ENCODE measurements at regions not wholly inside any gene's neighbourhood (a gene's known extent, or its start where the extent isn't known, plus 50 kb on each side); places are given as distances from the start of the nearest gene placed in this dataset.

DNA sequence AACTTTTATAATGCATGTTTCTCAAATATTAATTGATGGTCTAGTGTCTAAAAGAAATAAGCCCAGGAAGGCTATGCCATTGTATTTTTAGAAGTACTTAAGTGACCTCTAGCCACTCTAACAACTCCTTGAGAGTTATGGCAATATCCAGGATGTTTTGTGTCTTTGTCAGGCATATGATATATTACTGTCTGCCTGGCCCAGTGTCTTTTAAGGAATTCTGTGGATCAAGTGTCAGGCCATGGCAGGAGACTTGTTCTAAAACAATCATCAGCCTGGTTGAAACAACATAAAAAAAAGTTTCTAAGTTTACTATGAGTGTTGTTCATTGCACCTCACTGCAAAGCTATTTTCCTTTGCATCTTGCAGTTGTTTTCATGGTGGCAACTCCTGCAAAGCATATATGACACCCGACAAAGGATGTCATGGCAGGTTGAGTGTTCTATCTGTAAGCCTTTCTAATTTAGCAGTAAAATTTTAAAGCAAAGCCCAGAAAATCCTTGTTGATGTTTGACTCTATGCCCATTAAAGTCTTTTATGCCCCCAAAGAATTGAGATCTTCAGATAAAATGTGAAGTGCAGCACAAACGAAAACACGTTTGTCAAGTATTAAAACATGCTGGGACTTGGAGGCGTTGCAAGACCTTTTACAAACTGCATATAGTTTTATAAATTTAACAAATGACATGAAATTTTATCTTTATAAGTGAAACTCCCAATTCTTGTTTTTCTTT lies 89.5 kb upstream of the SLC38A2 start:
- TF ChIP-seq POLR2AphosphoS5 (IDR thresholded peaks at IDR 0.05) (no peak), POLR2A (IDR thresholded peaks at IDR 0.05) (no peak)
- TF ChIP-seq, protein P1, sequence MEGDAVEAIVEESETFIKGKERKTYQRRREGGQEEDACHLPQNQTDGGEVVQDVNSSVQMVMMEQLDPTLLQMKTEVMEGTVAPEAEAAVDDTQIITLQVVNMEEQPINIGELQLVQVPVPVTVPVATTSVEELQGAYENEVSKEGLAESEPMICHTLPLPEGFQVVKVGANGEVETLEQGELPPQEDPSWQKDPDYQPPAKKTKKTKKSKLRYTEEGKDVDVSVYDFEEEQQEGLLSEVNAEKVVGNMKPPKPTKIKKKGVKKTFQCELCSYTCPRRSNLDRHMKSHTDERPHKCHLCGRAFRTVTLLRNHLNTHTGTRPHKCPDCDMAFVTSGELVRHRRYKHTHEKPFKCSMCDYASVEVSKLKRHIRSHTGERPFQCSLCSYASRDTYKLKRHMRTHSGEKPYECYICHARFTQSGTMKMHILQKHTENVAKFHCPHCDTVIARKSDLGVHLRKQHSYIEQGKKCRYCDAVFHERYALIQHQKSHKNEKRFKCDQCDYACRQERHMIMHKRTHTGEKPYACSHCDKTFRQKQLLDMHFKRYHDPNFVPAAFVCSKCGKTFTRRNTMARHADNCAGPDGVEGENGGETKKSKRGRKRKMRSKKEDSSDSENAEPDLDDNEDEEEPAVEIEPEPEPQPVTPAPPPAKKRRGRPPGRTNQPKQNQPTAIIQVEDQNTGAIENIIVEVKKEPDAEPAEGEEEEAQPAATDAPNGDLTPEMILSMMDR (IDR thresholded peaks at IDR 0.05), result no peak
